Breast epithelium (tissue), 3 donors: ENCODE measurements at regions not wholly inside any gene's neighbourhood (a gene's known extent, or its start where the extent isn't known, plus 50 kb on each side); places are given as distances from the start of the nearest gene placed in this dataset.

Experiments
- POLR2A ChIP-seq: fragments of 450-650 bp; IDR thresholded peaks from one replicate; pipeline ENCODE4 v1.6.1; 2016; ENCODE audit warnings: antibody characterized with exemption, mild to moderate bottlenecking, moderate library complexity
- POLR2AphosphoS5 ChIP-seq, 3 donors: sonication (generic); formaldehyde crosslinking; IDR thresholded peaks; one replicate each; pipeline ENCODE4 v1.6.1; 2017; ENCODE audit warnings: antibody characterized with exemption in 3 of 3
- TF ChIP-seq, protein P1 (sequence below), 3 donors: fragments of 450-650 bp; IDR thresholded peaks; one replicate each; pipeline ENCODE4 v1.5.1; 2016 to 2017; ENCODE audit warnings: antibody characterized with exemption in 3 of 3, mild to moderate bottlenecking in 3 of 3, moderate library complexity in 3 of 3

DNA sequence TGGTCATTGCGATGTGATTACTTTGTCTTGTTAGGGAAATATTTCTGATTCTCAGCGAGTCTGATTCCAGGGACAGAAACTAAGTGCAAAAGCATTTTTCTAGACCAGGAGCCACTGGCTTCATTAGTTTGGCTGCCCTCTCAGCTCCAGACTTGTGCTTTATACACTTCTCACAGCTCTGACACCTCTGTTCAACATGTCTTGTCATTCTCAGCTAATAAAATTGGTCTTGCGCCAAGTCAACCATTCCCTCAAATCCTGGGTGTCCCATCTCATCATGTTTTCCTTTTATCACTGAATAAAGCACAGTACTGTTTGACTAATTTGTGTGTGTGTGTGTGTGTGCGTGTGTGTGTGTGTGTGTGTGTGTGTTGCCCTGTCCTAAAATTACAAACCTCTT, 215.5 kb upstream of the EPHA4 start:
- TF ChIP-seq POLR2AphosphoS5 (IDR thresholded peaks at IDR 0.05), result no peak
- TF ChIP-seq, protein P1, sequence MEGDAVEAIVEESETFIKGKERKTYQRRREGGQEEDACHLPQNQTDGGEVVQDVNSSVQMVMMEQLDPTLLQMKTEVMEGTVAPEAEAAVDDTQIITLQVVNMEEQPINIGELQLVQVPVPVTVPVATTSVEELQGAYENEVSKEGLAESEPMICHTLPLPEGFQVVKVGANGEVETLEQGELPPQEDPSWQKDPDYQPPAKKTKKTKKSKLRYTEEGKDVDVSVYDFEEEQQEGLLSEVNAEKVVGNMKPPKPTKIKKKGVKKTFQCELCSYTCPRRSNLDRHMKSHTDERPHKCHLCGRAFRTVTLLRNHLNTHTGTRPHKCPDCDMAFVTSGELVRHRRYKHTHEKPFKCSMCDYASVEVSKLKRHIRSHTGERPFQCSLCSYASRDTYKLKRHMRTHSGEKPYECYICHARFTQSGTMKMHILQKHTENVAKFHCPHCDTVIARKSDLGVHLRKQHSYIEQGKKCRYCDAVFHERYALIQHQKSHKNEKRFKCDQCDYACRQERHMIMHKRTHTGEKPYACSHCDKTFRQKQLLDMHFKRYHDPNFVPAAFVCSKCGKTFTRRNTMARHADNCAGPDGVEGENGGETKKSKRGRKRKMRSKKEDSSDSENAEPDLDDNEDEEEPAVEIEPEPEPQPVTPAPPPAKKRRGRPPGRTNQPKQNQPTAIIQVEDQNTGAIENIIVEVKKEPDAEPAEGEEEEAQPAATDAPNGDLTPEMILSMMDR (IDR thresholded peaks at IDR 0.05), result no peak
- TF ChIP-seq POLR2A, result no peak
